Vagina (tissue), 2 donors: ENCODE measurements at regions not wholly inside any gene's neighbourhood (a gene's known extent, or its start where the extent isn't known, plus 50 kb on each side); places are given as distances from the start of the nearest gene placed in this dataset.

Experiments used
- DNase-seq, 2 donors: peaks; one replicate each; pipeline ENCODE4 v3.0.0-alpha.2; 2017; ENCODE audit errors: extremely low spot score in 2 of 2
- H3K27ac ChIP-seq: fragments of 200-600 bp; sonication (generic); one replicate; pipeline ENCODE4 v1.5.1; 2019
- H3K27me3 ChIP-seq: fragments of 200-600 bp; sonication (generic); one replicate; pipeline ENCODE4 v1.5.1; 2019
- H3K36me3 ChIP-seq, 2 donors: fragments of 200-600 bp; sonication (generic); one replicate each; pipeline ENCODE4 v1.5.1; 2017 to 2019
- H3K4me1 ChIP-seq: fragments of 200-600 bp; sonication (generic); one replicate; pipeline ENCODE4 v1.5.1; 2019
- H3K4me3 ChIP-seq, 2 donors: fragments of 200-600 bp; sonication (generic); 1 replicate in 1 of 2; 2 replicates in 1 of 2; pipeline ENCODE4 v1.5.1; 2016 to 2019
- H3K9me3 ChIP-seq: fragments of 200-600 bp; sonication (generic); one replicate; pipeline ENCODE4 v1.5.1; 2019
- CTCF ChIP-seq, 3 experiments: fragments of 450-650 bp in 2 of 3; fragments of 200-600 bp in 1 of 3; sonication (generic) in 1 of 3; IDR thresholded peaks; one replicate each; pipeline ENCODE4 v1.5.1; 2017 to 2019; ENCODE audit warnings: antibody characterized with exemption in 3 of 3, mild to moderate bottlenecking in 2 of 3, moderate library complexity in 2 of 3
- POLR2A ChIP-seq, 2 donors: fragments of 450-650 bp; IDR thresholded peaks; one replicate each; pipeline ENCODE4 v1.6.1; 2017; ENCODE audit warnings: antibody characterized with exemption in 2 of 2, mild to moderate bottlenecking in 2 of 2, moderate library complexity in 2 of 2
- POLR2AphosphoS5 ChIP-seq, 2 donors: sonication (generic); formaldehyde crosslinking; IDR thresholded peaks; one replicate each; pipeline ENCODE4 v1.9.0; 2017; ENCODE audit warnings: antibody characterized with exemption in 2 of 2, mild to moderate bottlenecking in 2 of 2, low read depth in 1 of 2; ENCODE audit not compliant: insufficient read depth in 1 of 2
- intact Hi-C: fragments of 100-400 bp; cut with DNase I; formaldehyde crosslinking; loops from one replicate; pipeline ENCODE4 v1.15.1; 2023

GRCh38 chr11:80321786-80322185 is 881.0 kb upstream of the TENM4 start:
- Histone ChIP-seq H3K9me3 (no peaks in the 10 kb centered on the region), H3K27ac (no peak overlapping the region), H3K27me3 (no peaks in the 10 kb centered on the region), H3K4me3 (no peak overlapping the region), H3K36me3 (no peaks in the 10 kb centered on the region), H3K4me1 (no peaks in the 10 kb centered on the region)
- DNase-seq = no peak
- intact Hi-C loops = no loop called here
- TF ChIP-seq CTCF (IDR thresholded peaks at IDR 0.05) = no peak

- no peaks in the 10 kb centered on the region for H3K27me3 ChIP-seq
- no peaks in the 10 kb centered on the region for H3K4me1 ChIP-seq
- DNase-seq = no peak
- H3K9me3 ChIP-seq = no peaks in the 10 kb centered on the region
- H3K4me3 ChIP-seq = no peak overlapping the region
- H3K27ac ChIP-seq = no peak overlapping the region
- intact Hi-C loops = no loop called here
- no peak for TF ChIP-seq POLR2AphosphoS5 (IDR thresholded peaks at IDR 0.05; ENCODE audit: insufficient read depth in 1 of 2, low read depth in 1 of 2)
- TF ChIP-seq CTCF (IDR thresholded peaks at IDR 0.05) = no peak
- H3K36me3 ChIP-seq = no peaks in the 10 kb centered on the region
These were observed 879.9 kb upstream of the TENM4 start for GRCh38 chr11:80320765-80321164.

- intact Hi-C loops = no loop called here
- no peaks in the 10 kb centered on the region for H3K27me3 ChIP-seq
- DNase-seq = no peak
- H3K27ac ChIP-seq = no peak overlapping the region
- no peak overlapping the region for H3K4me3 ChIP-seq
- TF ChIP-seq POLR2AphosphoS5 (IDR thresholded peaks at IDR 0.05; ENCODE audit: insufficient read depth in 1 of 2, low read depth in 1 of 2) = no peak
- no peak for TF ChIP-seq POLR2A (IDR thresholded peaks at IDR 0.05)
- TF ChIP-seq CTCF (IDR thresholded peaks at IDR 0.05) = no peak
- no peaks in the 10 kb centered on the region for H3K9me3 ChIP-seq
- H3K4me1 ChIP-seq = no peaks in the 10 kb centered on the region
- no peaks in the 10 kb centered on the region for H3K36me3 ChIP-seq
These were observed 879.4 kb upstream of the TENM4 start for GRCh38 chr11:80320226-80320625.

GRCh38 chr11:80317612-80318011 is 876.8 kb upstream of the TENM4 start:
- no peak overlapping the region for H3K4me3 ChIP-seq
- intact Hi-C loops = no loop called here
- no peaks in the 10 kb centered on the region for H3K9me3 ChIP-seq
- H3K4me1 ChIP-seq = no peaks in the 10 kb centered on the region
- no peaks in the 10 kb centered on the region for H3K27me3 ChIP-seq
- no peak overlapping the region for H3K27ac ChIP-seq
- DNase-seq = no peak
- TF ChIP-seq POLR2AphosphoS5 (IDR thresholded peaks at IDR 0.05; ENCODE audit: insufficient read depth in 1 of 2, low read depth in 1 of 2) (no peak), CTCF (IDR thresholded peaks at IDR 0.05) (no peak), POLR2A (IDR thresholded peaks at IDR 0.05) (no peak)
- no peaks in the 10 kb centered on the region for H3K36me3 ChIP-seq

GRCh38 chr11:80315200-80315599 is 874.4 kb upstream of the TENM4 start:
- intact Hi-C loops = no loop called here
- TF ChIP-seq POLR2A (IDR thresholded peaks at IDR 0.05) (no peak), POLR2AphosphoS5 (IDR thresholded peaks at IDR 0.05; ENCODE audit: insufficient read depth in 1 of 2, low read depth in 1 of 2) (no peak), CTCF (IDR thresholded peaks at IDR 0.05) (no peak)
- DNase-seq = no peak
- Histone ChIP-seq H3K9me3 (no peaks in the 10 kb centered on the region), H3K27ac (no peak overlapping the region), H3K36me3 (no peaks in the 10 kb centered on the region), H3K4me3 (no peak overlapping the region), H3K4me1 (no peaks in the 10 kb centered on the region), H3K27me3 (no peaks in the 10 kb centered on the region)
